Keratinocyte (primary cell): ENCODE measurements at regions not wholly inside any gene's neighbourhood (a gene's known extent, or its start where the extent isn't known, plus 50 kb on each side); places are given as distances from the start of the nearest gene placed in this dataset.

ENCODE experiments used
- CTCF ChIP-seq, 3 experiments: IDR thresholded peaks in 1 of 3; conservative IDR thresholded peaks in 1 of 3; optimal IDR thresholded peaks in 1 of 3; 2 replicates in 2 of 3; 3 replicates in 1 of 3; pipeline versions ENCODE3 to v1.5.1; 2011; ENCODE audit warnings: low read length in 3 of 3, mild to moderate bottlenecking in 3 of 3, moderate library complexity in 2 of 3, control low read depth in 1 of 3, inconsistent platforms in 1 of 3; ENCODE audit not compliant: insufficient read depth in 2 of 3; ENCODE audit errors: extremely low read depth in 1 of 3
- EZH2 ChIP-seq: IDR thresholded peaks from one replicate; pipeline ENCODE4 v1.6.1; 2012; ENCODE audit warnings: inconsistent platforms, mild to moderate bottlenecking, low read length, moderate library complexity

DNA sequence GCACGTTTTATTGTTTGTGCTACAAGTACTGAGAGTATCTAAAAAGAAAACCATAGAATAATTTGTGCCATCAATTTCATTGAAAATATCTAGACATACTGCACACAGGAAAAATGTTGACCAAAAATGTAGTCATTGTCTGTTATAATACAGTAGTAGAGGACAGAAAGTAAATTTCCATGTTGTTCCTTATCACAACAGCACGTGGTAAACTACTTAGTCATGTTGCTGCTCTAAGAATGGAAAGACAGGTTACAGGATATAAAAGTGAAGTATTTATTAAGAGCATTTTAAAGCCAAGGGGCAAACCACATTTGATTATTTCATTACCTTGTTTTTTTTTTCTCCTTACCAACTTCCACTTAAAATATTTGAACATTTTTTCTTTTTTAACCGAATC lies 89.0 kb upstream of the CEP85L start:
- TF ChIP-seq EZH2 (no peak), CTCF (optimal IDR thresholded peaks at IDR 0.05 in 1 of 3, IDR thresholded peaks at IDR 0.05 in 1 of 3, conservative IDR thresholded peaks at IDR 0.05 in 1 of 3; ENCODE audit: extremely low read depth in 1 of 3, insufficient read depth in 2 of 3, low read length in 3 of 3) (no peak)
